ENCODE measurements at regions not wholly inside any gene's neighbourhood (a gene's known extent, or its start where the extent isn't known, plus 50 kb on each side); places are given as distances from the start of the nearest gene placed in this dataset.

DNA sequence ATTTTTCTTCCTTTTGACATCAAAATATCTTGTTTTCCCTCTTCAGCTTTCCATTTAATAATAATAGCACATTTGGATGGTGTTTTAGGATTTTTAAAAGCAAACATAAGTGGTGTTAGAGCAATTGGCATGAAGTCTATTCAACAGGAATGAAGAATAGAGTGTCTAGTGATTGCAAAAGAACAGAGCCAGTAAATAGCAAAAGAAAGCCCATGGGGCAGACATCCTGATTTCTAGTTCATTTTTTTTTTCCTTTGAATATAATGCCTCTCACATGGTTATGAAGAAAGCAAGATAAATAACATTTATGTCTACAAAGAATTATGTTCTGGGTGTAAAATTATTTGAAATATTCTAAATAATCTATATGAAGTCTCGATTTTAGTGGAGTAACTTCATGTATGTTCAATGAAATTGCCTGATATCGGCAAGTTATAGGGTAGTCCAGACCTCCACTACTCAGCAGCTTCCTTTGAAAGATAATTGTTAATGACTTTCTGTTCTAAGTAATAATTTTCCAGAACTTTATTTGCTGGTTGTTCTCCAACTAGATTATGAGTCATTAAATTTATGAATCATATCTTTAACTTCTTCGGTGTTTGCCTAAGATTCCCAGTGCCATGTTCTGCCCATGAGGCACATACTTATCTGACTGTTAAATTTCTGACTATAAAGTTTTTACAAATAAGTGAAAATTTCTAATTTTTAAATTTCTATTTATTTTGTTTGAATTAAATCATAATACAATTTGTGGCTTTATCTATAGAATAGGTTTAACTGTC, 587.9 kb downstream of the TLL1 start:
- TF ChIP-seq, protein P1, sequence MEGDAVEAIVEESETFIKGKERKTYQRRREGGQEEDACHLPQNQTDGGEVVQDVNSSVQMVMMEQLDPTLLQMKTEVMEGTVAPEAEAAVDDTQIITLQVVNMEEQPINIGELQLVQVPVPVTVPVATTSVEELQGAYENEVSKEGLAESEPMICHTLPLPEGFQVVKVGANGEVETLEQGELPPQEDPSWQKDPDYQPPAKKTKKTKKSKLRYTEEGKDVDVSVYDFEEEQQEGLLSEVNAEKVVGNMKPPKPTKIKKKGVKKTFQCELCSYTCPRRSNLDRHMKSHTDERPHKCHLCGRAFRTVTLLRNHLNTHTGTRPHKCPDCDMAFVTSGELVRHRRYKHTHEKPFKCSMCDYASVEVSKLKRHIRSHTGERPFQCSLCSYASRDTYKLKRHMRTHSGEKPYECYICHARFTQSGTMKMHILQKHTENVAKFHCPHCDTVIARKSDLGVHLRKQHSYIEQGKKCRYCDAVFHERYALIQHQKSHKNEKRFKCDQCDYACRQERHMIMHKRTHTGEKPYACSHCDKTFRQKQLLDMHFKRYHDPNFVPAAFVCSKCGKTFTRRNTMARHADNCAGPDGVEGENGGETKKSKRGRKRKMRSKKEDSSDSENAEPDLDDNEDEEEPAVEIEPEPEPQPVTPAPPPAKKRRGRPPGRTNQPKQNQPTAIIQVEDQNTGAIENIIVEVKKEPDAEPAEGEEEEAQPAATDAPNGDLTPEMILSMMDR (IDR thresholded peaks at IDR 0.05; ENCODE audit: low read depth, low read length, missing control alignments) = no peak
- DNase-seq (ENCODE audit: low read depth) = no peak
- in situ Hi-C loops (cut with HindIII; ENCODE audit: low sequenced_read_pairs) = no loop called here
- no peak overlapping the region for H3K4me3 ChIP-seq (ENCODE audit: low read depth, low read length)

DNA sequence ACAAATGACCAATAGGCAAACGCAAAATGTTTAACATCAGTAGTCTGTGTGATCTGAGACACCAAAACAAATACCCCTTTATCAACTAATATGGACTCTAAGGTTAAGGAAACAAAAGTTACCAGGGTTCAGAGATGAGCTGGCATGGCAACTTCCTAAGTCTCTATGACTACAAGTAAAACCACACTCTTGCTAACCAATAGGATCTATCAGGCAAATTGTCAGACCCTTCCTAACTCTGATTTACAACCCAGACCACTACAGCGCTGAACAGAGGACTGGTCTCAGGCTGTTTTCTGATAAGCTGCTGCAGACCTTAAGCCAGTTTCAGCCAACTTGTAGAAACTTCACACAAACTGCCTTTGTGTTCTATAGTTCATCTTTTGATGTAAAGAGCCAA, 608.0 kb downstream of the TLL1 start:
- H3K4me3 ChIP-seq (ENCODE audit: low read depth, low read length) = no peak overlapping the region
- TF ChIP-seq, protein P1 (IDR thresholded peaks at IDR 0.05; ENCODE audit: low read depth, low read length, missing control alignments) = no peak
- in situ Hi-C loops (cut with HindIII; ENCODE audit: low sequenced_read_pairs) = no loop called here
- no peak for DNase-seq (ENCODE audit: low read depth)

DNA sequence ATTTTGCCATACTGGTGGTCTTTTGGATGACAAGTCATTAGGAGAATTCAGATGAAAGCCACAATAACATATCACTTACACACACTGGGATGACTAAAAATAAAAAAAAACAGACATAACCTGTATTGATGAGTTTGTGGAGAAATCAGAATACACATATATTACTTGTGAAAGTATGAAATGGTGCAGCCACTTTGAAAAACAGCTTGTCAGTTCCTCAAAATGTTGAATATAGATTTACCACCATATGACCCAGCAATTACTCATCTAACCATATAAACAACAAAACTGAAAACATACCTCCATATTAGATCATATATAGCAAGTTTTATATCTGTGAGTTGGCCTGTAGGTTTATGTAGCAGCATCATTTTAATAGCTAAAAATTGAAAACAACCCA, 608.7 kb downstream of the TLL1 start:
- no peak overlapping the region for H3K4me3 ChIP-seq (ENCODE audit: low read depth, low read length)
- TF ChIP-seq, protein P1 (IDR thresholded peaks at IDR 0.05; ENCODE audit: low read depth, low read length, missing control alignments) = no peak
- in situ Hi-C loops (cut with HindIII; ENCODE audit: low sequenced_read_pairs) = no loop called here
- DNase-seq (ENCODE audit: low read depth) = no peak

DNA sequence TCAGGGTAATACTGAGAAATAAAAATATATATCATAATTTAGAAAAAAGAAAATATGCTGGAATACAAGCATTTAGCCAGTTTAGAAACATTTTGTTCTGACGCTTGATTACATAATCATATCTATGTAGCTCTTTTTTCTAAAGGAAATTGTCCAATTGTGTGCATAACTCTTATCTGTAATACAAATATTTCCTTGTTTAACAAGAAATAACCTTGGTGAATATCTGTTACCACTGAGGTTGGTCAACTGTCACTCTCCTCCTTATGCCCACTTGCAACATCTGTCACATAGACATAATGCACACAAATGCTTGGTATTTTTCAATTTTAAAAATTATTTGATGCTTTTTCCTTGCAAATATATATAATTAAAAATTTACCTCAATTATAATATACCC, 609.7 kb downstream of the TLL1 start:
- no peak for DNase-seq (ENCODE audit: low read depth)
- TF ChIP-seq, protein P1 (IDR thresholded peaks at IDR 0.05; ENCODE audit: low read depth, low read length, missing control alignments) = no peak

DNA sequence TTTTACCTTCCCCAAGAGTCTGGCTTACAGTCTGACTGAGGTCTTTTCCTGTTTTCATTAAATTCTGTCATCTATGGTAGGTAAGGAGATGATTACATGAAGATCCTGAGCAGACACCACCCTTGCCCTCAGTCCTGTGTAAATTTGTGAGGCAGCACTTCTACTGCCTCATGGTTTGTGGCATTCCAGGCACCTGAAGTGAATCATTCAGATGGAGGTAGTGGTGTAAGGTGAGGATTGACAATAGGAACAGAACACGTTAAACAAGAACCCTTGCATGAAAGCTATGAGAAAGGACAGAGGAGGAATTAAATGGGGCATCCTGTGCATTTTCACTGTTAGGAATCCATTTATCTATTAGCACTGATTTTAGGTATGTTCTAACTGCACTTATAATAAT, 618.6 kb downstream of the TLL1 start:
- TF ChIP-seq, protein P1 (IDR thresholded peaks at IDR 0.05; ENCODE audit: low read depth, low read length, missing control alignments) = no peak
- DNase-seq (ENCODE audit: low read depth) = no peak
- no peak overlapping the region for H3K4me3 ChIP-seq (ENCODE audit: low read depth, low read length)
- in situ Hi-C loops (cut with HindIII; ENCODE audit: low sequenced_read_pairs) = no loop called here

More for the DNA sequence above, 609.7 kb downstream of the TLL1 start:
- no peak overlapping the region for H3K4me3 ChIP-seq (ENCODE audit: low read depth, low read length)
- in situ Hi-C loops (cut with HindIII; ENCODE audit: low sequenced_read_pairs) = no loop called here

DNA sequence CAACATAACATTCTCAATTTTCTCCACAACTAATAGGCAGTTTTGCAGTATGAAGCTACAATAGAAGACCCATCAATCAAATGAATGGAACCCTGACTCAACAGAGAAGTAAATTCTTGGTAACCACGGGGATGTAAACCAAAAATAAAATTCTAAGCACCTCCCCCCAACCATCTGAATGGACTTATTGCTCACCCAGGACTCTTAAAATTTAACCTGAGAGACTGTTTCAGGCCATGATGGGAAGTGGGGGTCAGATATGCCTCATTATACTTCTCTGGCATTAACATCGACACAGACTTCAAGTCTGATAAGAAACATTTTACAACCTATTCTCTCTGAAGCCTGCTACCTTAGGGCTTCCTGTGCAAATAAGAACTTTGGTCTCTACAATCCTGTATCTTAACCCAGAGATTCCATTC, 620.9 kb downstream of the TLL1 start:
- no peak overlapping the region for H3K4me3 ChIP-seq (ENCODE audit: low read depth, low read length)
- in situ Hi-C loops (cut with HindIII; ENCODE audit: low sequenced_read_pairs) = no loop called here
- TF ChIP-seq, protein P1 (IDR thresholded peaks at IDR 0.05; ENCODE audit: low read depth, low read length, missing control alignments) = no peak
- DNase-seq (ENCODE audit: low read depth) = peak; percentile 5

Data from astrocyte of the cerebellum (primary cell).